SK-N-SH (cell line): ENCODE measurements at regions not wholly inside any gene's neighbourhood (a gene's known extent, or its start where the extent isn't known, plus 50 kb on each side); places are given as distances from the start of the nearest gene placed in this dataset.

ENCODE experiments used
- CTCF ChIA-PET: fragments of 300-600, 350-600 bp; formaldehyde crosslinking; extraction: SDS; loops from one replicate; lab custom pipeline; 2021; lab: Yijun Ruan, JAX
- POLR2A ChIA-PET: fragments of 350-600 bp; sonication (Branson Sonifier 250); formaldehyde crosslinking; extraction: SDS; loops from one replicate; lab custom pipeline; 2020; ENCODE audit warnings: antibody characterized with exemption, inconsistent platforms; lab: Yijun Ruan, JAX
- DNase-seq: peaks from one replicate; pipeline ENCODE4 v3.0.0; 2012
- H2AFZ ChIP-seq: fragments of 200-600 bp; sonication (generic); 2 replicates; pipeline ENCODE4 v1.8.1; 2016; ENCODE audit warnings: antibody characterized with exemption, mild to moderate bottlenecking, low read depth
- H3F3A ChIP-seq: fragments of 200-600 bp; sonication (generic); replicated peaks from 2 replicates; pipeline ENCODE3; 2016; ENCODE audit warnings: antibody characterized with exemption, mild to moderate bottlenecking; ENCODE audit not compliant: insufficient read depth
- H3K27ac ChIP-seq, 2 experiments: fragments of 200-500 bp in 1 of 2; fragments of 200-600 bp in 1 of 2; sonication (Bioruptor generic) in 1 of 2; sonication (generic), shearing (Covaris generic) in 1 of 2; 2 replicates each; pipeline versions ENCODE4 v1.5.1 to v1.6.1; 2014 to 2016; ENCODE audit warnings: low read depth in 2 of 2, inconsistent platforms in 1 of 2, low read length in 1 of 2, mild to moderate bottlenecking in 1 of 2, mixed read lengths in 1 of 2
- H3K27me3 ChIP-seq: fragments of 200-600 bp; sonication (generic), shearing (Covaris generic); 2 replicates; pipeline ENCODE4 v1.6.1; 2016; ENCODE audit warnings: mixed run types; ENCODE audit not compliant: insufficient read depth
- H3K36me3 ChIP-seq, 2 experiments: fragments of 200-500 bp in 1 of 2; fragments of 200-600 bp in 1 of 2; sonication (Bioruptor generic) in 1 of 2; sonication (generic) in 1 of 2; replicated peaks in 1 of 2; 2 replicates each; pipeline versions ENCODE3 to v1.5.1; 2014 to 2016; ENCODE audit warnings: low read length in 1 of 2, mild to moderate bottlenecking in 1 of 2; ENCODE audit not compliant: insufficient read depth in 2 of 2, control insufficient read depth in 1 of 2
- H3K4me1 ChIP-seq, 2 experiments: fragments of 200-500 bp in 1 of 2; fragments of 200-600 bp in 1 of 2; sonication (Bioruptor generic) in 1 of 2; sonication (generic), shearing (Covaris generic) in 1 of 2; 2 replicates each; pipeline versions ENCODE4 v1.5.1 to v1.6.1; 2014 to 2016; ENCODE audit warnings: low read depth in 1 of 2, low read length in 1 of 2, mixed run types in 1 of 2; ENCODE audit not compliant: insufficient read depth in 2 of 2, control insufficient read depth in 1 of 2
- H3K4me2 ChIP-seq: fragments of 200-600 bp; sonication (generic), shearing (Covaris generic); 2 replicates; pipeline ENCODE4 v1.6.1; 2017; ENCODE audit warnings: mixed run types
- H3K4me3 ChIP-seq, 2 experiments: fragments of 200-500 bp in 1 of 2; fragments of 200-600 bp in 1 of 2; sonication (Bioruptor generic) in 1 of 2; sonication (generic), shearing (Covaris generic) in 1 of 2; 2 replicates each; pipeline versions ENCODE4 v1.5.1 to v1.8.1; 2014 to 2016; ENCODE audit warnings: low read depth in 2 of 2, inconsistent platforms in 1 of 2, low read length in 1 of 2, mild to moderate bottlenecking in 1 of 2, mixed read lengths in 1 of 2, moderate library complexity in 1 of 2
- H3K79me2 ChIP-seq: fragments of 200-600 bp; sonication (generic); 2 replicates; pipeline ENCODE4 v1.8.1; 2017; ENCODE audit warnings: mild to moderate bottlenecking; ENCODE audit not compliant: insufficient read depth
- H3K9ac ChIP-seq: fragments of 200-600 bp; sonication (generic); 2 replicates; pipeline ENCODE4 v1.6.1; 2017; ENCODE audit warnings: mixed run types
- H3K9me2 ChIP-seq: fragments of 200-600 bp; sonication (generic); 2 replicates; pipeline ENCODE4 v1.6.1; 2017; ENCODE audit warnings: mixed run types
- H3K9me3 ChIP-seq: fragments of 200-600 bp; sonication (generic); 2 replicates; pipeline ENCODE4 v1.6.1; 2017; ENCODE audit warnings: mixed run types, mild to moderate bottlenecking, moderate library complexity
- H4K20me1 ChIP-seq: fragments of 200-600 bp; sonication (generic); 2 replicates; pipeline ENCODE4 v1.6.1; 2017; ENCODE audit warnings: mild to moderate bottlenecking, mixed run types; ENCODE audit not compliant: insufficient read depth
- CTCF ChIP-seq: fragments of 200-600 bp; sonication (generic); IDR thresholded peaks from 2 replicates; pipeline ENCODE4 v1.6.1; 2017; ENCODE audit warnings: antibody characterized with exemption, mild to moderate bottlenecking, moderate library complexity
- ELF1 ChIP-seq: IDR thresholded peaks from 2 replicates; pipeline ENCODE4 v1.4.0; 2012
- FOSL2 ChIP-seq: IDR thresholded peaks from 2 replicates; pipeline ENCODE4 v1.4.0; 2012; ENCODE audit warnings: low read depth, mild to moderate bottlenecking, moderate library complexity, borderline replicate concordance
- FOXM1 ChIP-seq: IDR thresholded peaks from 2 replicates; pipeline ENCODE4 v1.4.0; 2012; ENCODE audit warnings: low read depth, mild to moderate bottlenecking
- JUND ChIP-seq: IDR thresholded peaks from 2 replicates; pipeline ENCODE4 v1.4.0; 2012
- MEF2A ChIP-seq: IDR thresholded peaks from 2 replicates; pipeline ENCODE4 v1.4.0; 2012; ENCODE audit warnings: low read depth, borderline replicate concordance
- NRF1 ChIP-seq: IDR thresholded peaks from 2 replicates; pipeline ENCODE4 v1.6.1; 2012; ENCODE audit warnings: low read depth, mild to moderate bottlenecking, low read length
- PBX3 ChIP-seq: IDR thresholded peaks from 2 replicates; pipeline ENCODE4; 2012
- POLR2AphosphoS5 ChIP-seq: IDR thresholded peaks from 2 replicates; pipeline ENCODE4 v1.6.1; 2012; ENCODE audit warnings: low read depth, low read length
- RAD21 ChIP-seq: IDR thresholded peaks from 2 replicates; pipeline ENCODE4 v1.6.1; 2012; ENCODE audit warnings: mild to moderate bottlenecking, low read length
- RXRA ChIP-seq: IDR thresholded peaks from 2 replicates; pipeline ENCODE4 v1.4.0; 2012; ENCODE audit warnings: low read depth, mild to moderate bottlenecking, borderline replicate concordance
- SMC3 ChIP-seq: IDR thresholded peaks from 2 replicates; pipeline ENCODE4 v1.6.1; 2012; ENCODE audit warnings: low read depth, low read length, improper control_type of control experiment
- TEAD4 ChIP-seq: IDR thresholded peaks from 2 replicates; pipeline ENCODE4 v1.4.0; 2012; ENCODE audit warnings: mild to moderate bottlenecking, borderline replicate concordance; ENCODE audit not compliant: insufficient read depth
- USF1 ChIP-seq: IDR thresholded peaks from 2 replicates; pipeline ENCODE4 v1.4.0; 2012; ENCODE audit warnings: low read depth, borderline replicate concordance
- USF2 ChIP-seq: fragments of 150-350 bp; IDR thresholded peaks from 2 replicates; pipeline ENCODE4 v1.6.1; 2017; ENCODE audit warnings: antibody characterized with exemption, low read length, low read depth, borderline replicate concordance
- WGBS: methylation state at CpG from one replicate; pipeline ENCODE4 v1.1.6; 2017; ENCODE audit warnings: low lambda C conversion rate; 5-methylcytosine and 5-hydroxymethylcytosine counted together

- peak; percentile 70 for DNase-seq
- Histone ChIP-seq H3K4me1 (no peaks in the 10 kb centered on the region; a peak in 1 of 4 replicates), H3K4me3 (no peak overlapping the region; a peak in 1 of 4 replicates), H3K27me3 (no peaks in the 10 kb centered on the region), H3K9ac (no peak overlapping the region), H3F3A (no peaks in the 10 kb centered on the region), H3K79me2 (no peaks in the 10 kb centered on the region), H4K20me1 (no peaks in the 10 kb centered on the region), H3K4me2 (no peak overlapping the region), H3K9me3 (no peaks in the 10 kb centered on the region), H3K36me3 (no peaks in the 10 kb centered on the region), H2AFZ (no peak overlapping the region), H3K27ac (no peak overlapping the region), H3K9me2 (no peaks in the 10 kb centered on the region)
- CTCF ChIA-PET, result interaction anchor here (0.5 to 5.1 kb wide), 45 partner anchors 10 to 905 kb away, joined by 3 to 67 read pairs (median 4); no protein-coding TSS in a partner anchor
- POLR2A ChIA-PET, result no interaction called here
- TF ChIP-seq RAD21, result peak; percentile 82
- peak; percentile 61 for TF ChIP-seq SMC3
- no peak for TF ChIP-seq JUND
- TF ChIP-seq PBX3, result no peak
- no peak for TF ChIP-seq USF2
- TF ChIP-seq CTCF, result peak; percentile 21; the same call in 1 of the 2 replicates
- 20% methylated on average over 23 of the region's 23 CpGs for WGBS
Observed at GRCh38 chr15:25933456-25934158, 70.5 kb upstream of the ATP10A start.

GRCh38 chr15:25932696-25933095, 69.6 kb upstream of the ATP10A start:
- no peaks in the 10 kb centered on the region for H3K9me3 ChIP-seq
- no peaks in the 10 kb centered on the region for H3K9me2 ChIP-seq
- no peak overlapping the region for H3K4me2 ChIP-seq
- POLR2A ChIA-PET, result no interaction called here
- H3K79me2 ChIP-seq, result no peaks in the 10 kb centered on the region
- no peak for TF ChIP-seq FOSL2
- TF ChIP-seq USF1, result no peak
- TF ChIP-seq TEAD4, result no peak
- no peak for TF ChIP-seq RXRA
- TF ChIP-seq MEF2A, result no peak
- no peak for TF ChIP-seq FOXM1
- no peak for TF ChIP-seq POLR2AphosphoS5
- no peak for TF ChIP-seq ELF1
- no peak for TF ChIP-seq NRF1
- H3K9ac ChIP-seq, result no peak overlapping the region
- no peaks in the 10 kb centered on the region; a peak in 1 of 4 replicates for H3K4me1 ChIP-seq
- H2AFZ ChIP-seq, result no peak overlapping the region
- H3K36me3 ChIP-seq, result no peaks in the 10 kb centered on the region
- DNase-seq, result no peak
- no peak overlapping the region for H3K4me3 ChIP-seq
- H3K27me3 ChIP-seq, result no peaks in the 10 kb centered on the region
- 53% methylated on average over 7 of the region's 8 CpGs for WGBS
- CTCF ChIA-PET, result interaction anchor here (0.6 to 5.1 kb wide), 14 partner anchors 10 to 444 kb away, joined by 3 to 67 read pairs (median 7); no protein-coding TSS in a partner anchor
- H4K20me1 ChIP-seq, result no peaks in the 10 kb centered on the region
- H3K27ac ChIP-seq, result no peak overlapping the region
- H3F3A ChIP-seq, result no peaks in the 10 kb centered on the region
